CD4-positive, alpha-beta memory T cell (primary cell): ENCODE measurements at regions not wholly inside any gene's neighbourhood (a gene's known extent, or its start where the extent isn't known, plus 50 kb on each side); places are given as distances from the start of the nearest gene placed in this dataset.

Experiments used
- CTCF ChIA-PET: fragments of 350-600 bp; sonication (Branson Sonifier 250); formaldehyde crosslinking; loops from one replicate; lab custom pipeline; 2021; ENCODE audit warnings: inconsistent platforms; ENCODE audit not compliant: partially characterized antibody; lab: Charles Lee
- POLR2A ChIA-PET: fragments of 350-600 bp; sonication (Branson Sonifier 250); formaldehyde crosslinking; loops from one replicate; lab custom pipeline; 2021; ENCODE audit not compliant: partially characterized antibody; lab: Charles Lee
- DNase-seq, 5 donors: peaks; one replicate each; pipeline versions ENCODE4 v3.0.0 to v3.0.0-alpha.2; 2020 to 2022; ENCODE audit warnings: mixed read lengths in 1 of 5
- H3K27ac ChIP-seq: one replicate; pipeline ENCODE4 v1.7.0; 2013; ENCODE audit warnings: low read depth, low read length
- H3K27me3 ChIP-seq: 2 replicates; pipeline ENCODE4 v1.7.0; 2013; ENCODE audit warnings: mild to moderate bottlenecking, low read length, moderate library complexity; ENCODE audit not compliant: insufficient read depth
- H3K36me3 ChIP-seq: 2 replicates; pipeline ENCODE4 v1.7.0; 2013; ENCODE audit warnings: mild to moderate bottlenecking, low read length, moderate library complexity; ENCODE audit not compliant: insufficient read depth
- H3K4me1 ChIP-seq: 2 replicates; pipeline ENCODE4 v1.7.0; 2013; ENCODE audit warnings: mild to moderate bottlenecking, low read length, moderate library complexity; ENCODE audit not compliant: insufficient read depth
- H3K4me3 ChIP-seq, 2 donors: one replicate each; pipeline ENCODE4 v1.7.0; 2013; ENCODE audit warnings: low read length in 2 of 2, mild to moderate bottlenecking in 1 of 2
- H3K9me3 ChIP-seq, 2 donors: one replicate each; pipeline ENCODE4 v1.7.0; 2013; ENCODE audit warnings: low read length in 2 of 2, control low read depth in 1 of 2; ENCODE audit not compliant: control insufficient read depth in 1 of 2
- H3K27ac Mint-ChIP-seq, 7 donors: one replicate each; pipeline ENCODE4 v1.8.0; 2020 to 2021; ENCODE audit warnings: mixed read lengths in 7 of 7, mild to moderate bottlenecking in 6 of 7, inconsistent platforms in 3 of 7, moderate library complexity in 3 of 7
- H3K27me3 Mint-ChIP-seq, 2 donors: one replicate each; pipeline ENCODE4 v1.8.0; 2020 to 2021; ENCODE audit warnings: mixed read lengths in 2 of 2
- H3K36me3 Mint-ChIP-seq, 2 donors: one replicate each; pipeline ENCODE4 v1.8.0; 2020 to 2021; ENCODE audit warnings: mixed read lengths in 2 of 2, inconsistent platforms in 1 of 2, mild to moderate bottlenecking in 1 of 2
- H3K4me1 Mint-ChIP-seq, 4 donors: one replicate each; pipeline ENCODE4 v1.8.0; 2020 to 2021; ENCODE audit warnings: mixed read lengths in 4 of 4, mild to moderate bottlenecking in 1 of 4
- H3K4me3 Mint-ChIP-seq, 8 donors: one replicate each; pipeline ENCODE4 v1.8.0; 2020 to 2021; ENCODE audit warnings: mixed read lengths in 8 of 8, mild to moderate bottlenecking in 7 of 8, moderate library complexity in 6 of 8, inconsistent platforms in 3 of 8
- H3K9me3 Mint-ChIP-seq, 8 donors: one replicate each; pipeline ENCODE4 v1.8.0; 2020 to 2021; ENCODE audit warnings: mixed read lengths in 8 of 8, mild to moderate bottlenecking in 5 of 8, inconsistent platforms in 3 of 8, moderate library complexity in 1 of 8
- intact Hi-C: fragments of 100-400 bp; cut with micrococcal nuclease; formaldehyde crosslinking; loops from one replicate; pipeline ENCODE4 v1.15.1; 2023

DNA sequence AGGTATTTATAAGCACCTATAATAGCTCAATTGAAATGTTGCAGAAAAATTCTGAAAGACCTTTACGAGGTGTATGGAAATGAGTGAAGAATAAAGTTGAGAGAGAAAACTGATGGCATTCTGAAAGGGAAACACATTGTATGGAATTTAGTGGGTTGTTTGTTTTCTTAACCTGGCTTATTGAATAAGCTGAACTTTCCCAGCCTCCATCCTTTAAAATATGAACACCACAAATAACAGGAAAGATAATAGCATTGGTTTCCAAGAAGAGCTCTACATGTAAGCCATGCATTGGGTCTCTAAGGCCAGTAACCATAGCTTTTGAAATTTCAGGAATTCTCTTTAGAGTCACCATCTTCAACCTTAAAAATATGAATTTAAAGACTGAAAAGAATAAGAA is 709.0 kb downstream of the USP25 start:
- no peaks in the 10 kb centered on the region for H3K4me1 ChIP-seq
- no peak overlapping the region for H3K4me3 ChIP-seq
- H3K36me3 ChIP-seq, result no peaks in the 10 kb centered on the region
- POLR2A ChIA-PET, result no interaction called here
- Mint-ChIP-seq H3K4me1 (no peaks in the 10 kb centered on the region), H3K9me3 (peaks cover 0 to 7% (median under 1%) of the 10 kb centered on the region in 8 donors), H3K4me3 (no peak overlapping the region), H3K27ac (no peak overlapping the region), H3K27me3 (no peaks in the 10 kb centered on the region), H3K36me3 (no peaks in the 10 kb centered on the region)
- DNase-seq, result no peak
- intact Hi-C loops, result no loop called here
- H3K9me3 ChIP-seq, result no peaks in the 10 kb centered on the region
- CTCF ChIA-PET, result no interaction called here
- H3K27me3 ChIP-seq, result no peaks in the 10 kb centered on the region
- no peak overlapping the region for H3K27ac ChIP-seq

DNA sequence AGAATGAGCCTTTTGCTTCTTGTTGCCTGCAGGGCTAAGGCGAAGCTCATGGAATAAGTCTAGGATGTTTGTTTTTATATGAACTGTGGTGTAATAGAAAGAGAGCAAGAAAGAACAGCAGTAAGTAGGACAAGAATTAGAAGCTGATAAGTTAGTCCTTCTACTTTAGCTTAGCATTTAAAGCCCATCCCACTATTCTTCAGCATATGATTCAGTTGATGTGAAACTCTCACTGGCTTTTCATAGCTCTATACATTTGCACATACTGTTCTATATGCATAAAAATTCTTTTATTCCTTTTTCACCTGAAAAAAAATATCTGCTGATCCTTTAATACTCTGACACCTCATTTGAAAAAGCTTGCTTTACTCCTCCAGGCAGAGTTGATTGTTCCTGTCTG is 712.0 kb downstream of the USP25 start:
- intact Hi-C loops, result no loop called here
- no peak for DNase-seq
- POLR2A ChIA-PET, result no interaction called here
- Histone ChIP-seq H3K4me3 (no peak overlapping the region), H3K4me1 (no peaks in the 10 kb centered on the region), H3K27ac (no peak overlapping the region), H3K27me3 (no peaks in the 10 kb centered on the region), H3K9me3 (no peaks in the 10 kb centered on the region), H3K36me3 (no peaks in the 10 kb centered on the region)
- Mint-ChIP-seq H3K36me3 (no peaks in the 10 kb centered on the region), H3K27me3 (no peaks in the 10 kb centered on the region), H3K27ac (no peak overlapping the region), H3K4me3 (no peak overlapping the region), H3K4me1 (no peaks in the 10 kb centered on the region), H3K9me3 (peaks cover 0 to 8% (median 4%) of the 10 kb centered on the region in 8 donors)
- CTCF ChIA-PET, result no interaction called here

DNA sequence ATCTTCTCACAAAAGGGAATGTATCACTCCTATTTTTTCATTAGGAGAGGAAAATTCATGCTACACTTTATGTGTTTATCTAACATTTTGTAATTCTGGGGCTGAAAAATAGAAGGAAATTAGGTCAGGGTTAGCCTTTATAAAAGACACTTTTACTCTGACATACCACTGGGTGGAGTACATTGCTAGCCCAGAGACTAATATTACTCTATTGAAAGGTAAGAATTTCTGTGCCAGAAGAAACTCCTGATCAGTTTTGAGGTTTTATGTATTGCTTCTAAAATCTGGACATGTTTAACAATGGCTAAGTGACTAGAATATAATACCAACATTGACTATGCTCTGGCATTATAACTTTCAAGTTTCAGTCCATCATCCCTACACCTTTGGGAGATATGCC is 724.6 kb downstream of the USP25 start:
- Histone ChIP-seq H3K4me3 (no peak overlapping the region), H3K36me3 (no peaks in the 10 kb centered on the region), H3K4me1 (no peaks in the 10 kb centered on the region), H3K27me3 (no peaks in the 10 kb centered on the region), H3K9me3 (peaks cover 0 to 4% of the 10 kb centered on the region in 2 donors), H3K27ac (no peak overlapping the region)
- peaks cover 0 to 7% (median under 1%) of the 10 kb centered on the region in 8 donors for H3K9me3 Mint-ChIP-seq
- no peak overlapping the region for H3K27ac Mint-ChIP-seq
- no peak for DNase-seq
- H3K27me3 Mint-ChIP-seq, result no peaks in the 10 kb centered on the region
- intact Hi-C loops, result no loop called here
- H3K4me3 Mint-ChIP-seq, result no peak overlapping the region
- ChIA-PET CTCF (no interaction called here), POLR2A (no interaction called here)
- no peaks in the 10 kb centered on the region for H3K4me1 Mint-ChIP-seq
- H3K36me3 Mint-ChIP-seq, result no peaks in the 10 kb centered on the region

DNA sequence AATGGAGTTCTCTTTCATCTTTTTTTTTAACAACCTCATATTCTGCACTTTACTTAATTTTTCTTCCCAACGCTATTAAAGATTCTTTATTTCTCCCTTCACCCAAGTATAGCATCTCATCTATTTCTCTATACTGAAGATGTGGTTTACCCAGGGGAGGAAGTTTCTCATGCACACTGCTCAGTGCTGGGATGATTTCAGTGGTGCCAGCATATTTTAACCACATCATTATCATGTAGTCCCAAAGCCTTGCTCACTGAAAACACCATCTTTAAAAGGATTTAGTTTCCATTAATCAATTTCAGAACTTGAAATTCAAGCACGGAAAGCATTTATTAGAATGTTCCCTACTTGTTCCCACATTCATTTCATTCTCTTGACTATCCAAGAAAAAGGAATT is 725.7 kb downstream of the USP25 start:
- H3K4me1 ChIP-seq, result no peaks in the 10 kb centered on the region
- H3K4me1 Mint-ChIP-seq, result no peaks in the 10 kb centered on the region

DNA sequence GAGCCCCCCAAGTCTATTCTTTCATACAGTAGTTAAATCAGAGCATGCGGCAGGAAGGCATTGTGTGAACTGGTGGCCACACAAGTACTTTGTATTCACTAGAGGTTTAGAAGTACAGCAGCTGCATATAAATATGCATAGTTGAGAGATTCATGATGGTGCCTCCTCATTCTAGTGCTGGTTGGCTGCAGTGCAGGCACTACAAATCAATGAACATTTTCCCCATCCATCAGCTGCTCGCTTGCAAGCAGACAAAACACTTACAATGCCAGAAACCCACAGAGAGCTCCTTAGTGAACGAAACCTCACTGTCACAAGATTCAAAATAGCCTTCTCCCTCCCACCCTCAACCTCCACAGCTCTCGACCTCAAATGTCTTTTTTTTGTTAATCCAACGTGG is 726.2 kb downstream of the USP25 start:
- Histone ChIP-seq H3K4me3 (no peak overlapping the region), H3K4me1 (no peaks in the 10 kb centered on the region), H3K27ac (no peak overlapping the region), H3K27me3 (no peaks in the 10 kb centered on the region), H3K36me3 (no peaks in the 10 kb centered on the region), H3K9me3 (peaks cover 0 to 4% of the 10 kb centered on the region in 2 donors)
- Mint-ChIP-seq H3K27ac (no peak overlapping the region), H3K4me3 (no peak overlapping the region), H3K9me3 (peaks cover 0 to 7% (median under 1%) of the 10 kb centered on the region in 8 donors), H3K4me1 (no peaks in the 10 kb centered on the region), H3K27me3 (no peaks in the 10 kb centered on the region), H3K36me3 (no peaks in the 10 kb centered on the region)
- POLR2A ChIA-PET, result no interaction called here
- DNase-seq, result no peak
- CTCF ChIA-PET, result no interaction called here
- intact Hi-C loops, result no loop called here

More for the DNA sequence above, 725.7 kb downstream of the USP25 start:
- POLR2A ChIA-PET, result no interaction called here
- Mint-ChIP-seq H3K27ac (no peak overlapping the region), H3K4me3 (no peak overlapping the region), H3K9me3 (peaks cover 0 to 7% (median under 1%) of the 10 kb centered on the region in 8 donors), H3K27me3 (no peaks in the 10 kb centered on the region), H3K36me3 (no peaks in the 10 kb centered on the region)
- intact Hi-C loops, result no loop called here
- no peak overlapping the region for H3K4me3 ChIP-seq
- CTCF ChIA-PET, result no interaction called here
- no peak for DNase-seq
- peaks cover 0 to 4% of the 10 kb centered on the region in 2 donors for H3K9me3 ChIP-seq
- no peak overlapping the region for H3K27ac ChIP-seq
- no peaks in the 10 kb centered on the region for H3K27me3 ChIP-seq
- no peaks in the 10 kb centered on the region for H3K36me3 ChIP-seq

DNA sequence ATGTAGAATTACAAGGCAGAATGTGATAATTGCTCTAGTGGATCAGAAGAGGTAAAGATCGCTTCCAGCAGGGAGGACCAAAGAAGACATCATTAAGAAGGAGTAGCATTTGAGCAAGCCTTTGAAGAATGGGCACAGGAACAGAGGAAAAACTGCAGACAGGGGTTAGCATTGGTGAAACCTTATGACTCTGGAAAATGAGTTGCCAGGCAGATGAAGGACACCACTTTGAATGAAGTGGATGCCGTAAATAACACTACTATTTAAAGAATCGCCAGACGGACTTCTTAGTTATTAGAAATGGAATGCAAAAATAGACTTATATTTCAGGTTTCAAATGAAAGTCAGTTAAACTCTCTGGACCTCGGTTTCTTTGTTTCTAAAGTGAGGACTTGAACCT is 727.7 kb downstream of the USP25 start:
- Histone ChIP-seq H3K4me3 (no peak overlapping the region), H3K36me3 (no peaks in the 10 kb centered on the region), H3K27ac (no peak overlapping the region), H3K27me3 (no peaks in the 10 kb centered on the region), H3K4me1 (no peaks in the 10 kb centered on the region), H3K9me3 (peaks cover 0 to 4% of the 10 kb centered on the region in 2 donors)
- no peak overlapping the region for H3K27ac Mint-ChIP-seq
- CTCF ChIA-PET, result no interaction called here
- POLR2A ChIA-PET, result no interaction called here
- no peaks in the 10 kb centered on the region for H3K4me1 Mint-ChIP-seq
- no peak for DNase-seq
- H3K36me3 Mint-ChIP-seq, result no peaks in the 10 kb centered on the region
- intact Hi-C loops, result no loop called here
- H3K4me3 Mint-ChIP-seq, result no peak overlapping the region
- H3K9me3 Mint-ChIP-seq, result peaks cover 0 to 10% (median 2%) of the 10 kb centered on the region in 8 donors
- no peaks in the 10 kb centered on the region for H3K27me3 Mint-ChIP-seq

DNA sequence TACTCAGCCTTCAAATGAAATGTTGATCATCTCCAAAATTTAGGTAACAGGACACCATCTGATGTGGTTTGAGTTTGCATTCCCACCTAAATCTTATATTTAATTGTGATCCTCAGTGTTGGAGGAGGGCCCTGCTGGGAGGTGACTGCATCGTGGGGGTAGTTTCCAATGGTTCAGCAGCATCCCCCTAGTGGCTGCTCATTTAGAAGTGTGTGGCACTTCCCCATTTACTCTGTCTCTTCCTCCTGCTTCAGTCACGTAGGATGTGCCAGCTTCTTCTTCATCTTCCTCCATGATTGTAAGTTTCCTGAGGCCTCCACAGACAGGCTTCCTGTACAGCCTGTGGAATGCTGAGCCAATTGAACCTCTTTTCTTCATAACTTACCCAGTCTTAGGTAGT is 731.2 kb downstream of the USP25 start:
- H3K4me1 Mint-ChIP-seq, result no peaks in the 10 kb centered on the region

More for the DNA sequence above, 731.2 kb downstream of the USP25 start:
- intact Hi-C loops, result no loop called here
- H3K27me3 ChIP-seq, result no peaks in the 10 kb centered on the region
- Mint-ChIP-seq H3K27me3 (no peaks in the 10 kb centered on the region), H3K4me3 (no peak overlapping the region), H3K27ac (no peak overlapping the region), H3K9me3 (peaks cover 0 to 13% (median 8%) of the 10 kb centered on the region in 8 donors), H3K36me3 (no peaks in the 10 kb centered on the region)
- H3K9me3 ChIP-seq, result no peaks in the 10 kb centered on the region
- CTCF ChIA-PET, result no interaction called here
- POLR2A ChIA-PET, result no interaction called here
- H3K27ac ChIP-seq, result no peak overlapping the region
- H3K36me3 ChIP-seq, result no peaks in the 10 kb centered on the region
- no peaks in the 10 kb centered on the region for H3K4me1 ChIP-seq
- H3K4me3 ChIP-seq, result no peak overlapping the region
- DNase-seq, result no peak
